Activated CD8-positive, alpha-beta memory T cell treated with anti-CD3 and anti-CD28 coated beads for 24 hours (primary cell): ENCODE measurements at regions not wholly inside any gene's neighbourhood (a gene's known extent, or its start where the extent isn't known, plus 50 kb on each side); places are given as distances from the start of the nearest gene placed in this dataset.
"Not testable (repeated sequence)": the region's sequence is repeated elsewhere in the genome, so short reads cannot be mapped to it uniquely, and the experiment has no call there.

Source experiments
- DNase-seq: peaks from one replicate; pipeline ENCODE4 v3.0.0-alpha.2; 2020

DNA sequence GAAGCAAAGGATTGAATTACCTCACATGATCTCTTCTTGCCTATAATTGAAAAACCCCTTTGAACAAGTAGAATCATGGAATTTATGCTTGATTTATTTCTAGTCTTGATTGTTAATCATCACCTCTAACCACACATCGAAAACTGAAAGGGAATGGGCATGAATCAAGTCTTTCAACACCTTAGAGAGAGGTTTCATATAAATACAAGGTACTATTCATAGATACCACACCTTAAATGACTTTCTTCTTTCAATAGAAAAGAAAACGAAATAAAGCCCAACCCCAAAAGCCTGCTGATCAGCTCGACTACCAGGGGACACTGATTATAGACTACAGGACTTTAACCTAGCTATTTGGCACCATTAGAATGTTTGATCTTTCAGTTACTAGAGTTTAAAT lies 128.6 kb upstream of the PTPRZ1 start:
- no peak for DNase-seq

DNA sequence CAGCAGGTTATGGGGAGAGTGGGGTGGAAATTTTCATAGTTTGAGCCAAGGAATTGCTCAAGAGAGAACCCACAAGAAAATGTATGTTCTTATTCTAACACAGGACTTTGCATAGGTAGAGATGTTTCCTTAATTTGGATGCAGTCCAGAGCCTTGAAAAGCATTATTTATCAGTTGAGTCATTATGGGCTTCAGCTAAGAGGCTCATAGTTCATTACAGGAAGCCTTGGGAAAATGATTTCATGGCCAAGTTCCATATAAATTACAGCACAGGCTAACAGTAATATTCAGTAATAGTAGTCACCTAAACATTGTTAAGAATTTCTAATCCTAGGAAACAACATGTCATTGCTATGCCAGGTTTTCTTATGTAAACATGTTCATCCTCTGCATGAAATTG lies 131.1 kb upstream of the PTPRZ1 start:
- DNase-seq, result no peak

DNA sequence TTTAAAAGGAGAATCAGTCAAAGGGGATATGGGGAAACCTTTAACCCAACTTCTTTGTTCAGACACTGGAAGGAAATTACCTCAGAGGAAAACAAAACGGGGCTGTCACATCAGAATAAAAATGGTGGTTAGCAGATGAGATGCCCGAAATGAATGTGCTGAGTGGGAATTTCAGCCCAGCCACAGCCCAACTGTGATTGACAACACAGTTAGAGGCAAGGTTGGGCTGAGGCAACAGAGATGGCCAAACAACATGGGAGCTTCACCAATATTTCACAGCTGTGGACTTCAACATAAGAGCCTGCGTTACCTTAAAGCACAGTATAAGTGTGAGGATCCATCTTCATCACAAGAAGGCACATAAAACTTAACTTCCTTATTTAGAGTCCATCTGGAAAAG lies 133.5 kb upstream of the PTPRZ1 start:
- DNase-seq, result no peak

DNA sequence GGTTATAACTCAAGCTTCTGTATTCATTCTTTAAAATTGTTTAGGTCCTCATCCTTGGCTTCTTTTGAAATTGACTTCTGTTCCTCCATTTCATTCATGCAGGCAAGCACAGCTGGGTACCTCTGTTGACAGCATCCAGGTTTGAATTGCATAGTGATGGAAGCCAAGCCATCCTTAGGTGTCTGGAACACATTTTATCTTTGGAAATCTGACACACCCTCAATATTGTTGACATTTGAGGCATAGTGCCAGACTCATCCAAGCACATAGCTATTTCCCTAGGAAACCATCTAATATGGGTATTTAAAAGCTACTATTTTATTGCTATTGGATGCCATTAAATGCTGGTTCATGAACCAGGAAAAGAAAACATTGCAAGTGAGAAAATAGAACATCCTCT lies 142.1 kb upstream of the PTPRZ1 start:
- DNase-seq, result no peak

DNA sequence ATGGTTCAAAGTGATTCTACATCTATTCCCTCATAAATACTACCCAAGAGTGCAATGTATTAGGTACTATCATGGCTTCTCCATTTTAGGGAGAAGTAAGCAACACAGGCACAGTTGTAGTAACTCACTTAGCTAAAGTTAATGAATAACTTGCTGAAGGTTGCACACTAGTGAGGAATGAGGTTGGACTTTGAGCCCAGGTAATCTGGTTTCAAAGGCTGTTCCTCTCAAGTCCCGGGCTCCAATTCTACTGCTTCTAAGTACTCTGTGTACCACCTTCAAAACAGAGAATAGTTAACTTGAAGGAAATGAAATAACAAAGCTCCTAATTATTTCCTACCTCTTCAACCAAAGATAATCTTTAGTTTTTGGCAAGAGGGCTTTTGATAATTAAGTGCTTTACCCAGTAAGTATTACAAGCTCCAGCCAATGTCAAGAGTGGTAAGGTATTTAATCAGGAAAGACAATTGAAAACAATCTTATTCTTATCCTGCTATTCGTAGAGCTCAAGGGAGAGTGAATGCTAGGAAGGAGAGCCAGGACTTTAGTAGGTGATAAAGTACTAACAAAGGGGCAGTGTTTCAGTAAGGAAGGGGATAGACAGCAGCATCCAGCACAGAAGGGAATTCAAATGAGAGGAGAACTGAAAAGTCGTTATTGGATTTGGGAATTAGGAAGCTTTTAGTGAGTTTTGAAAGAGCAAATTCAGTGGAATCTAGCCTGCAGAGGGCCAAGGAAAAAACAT lies 158.2 kb upstream of the PTPRZ1 start:
- no peak for DNase-seq

DNA sequence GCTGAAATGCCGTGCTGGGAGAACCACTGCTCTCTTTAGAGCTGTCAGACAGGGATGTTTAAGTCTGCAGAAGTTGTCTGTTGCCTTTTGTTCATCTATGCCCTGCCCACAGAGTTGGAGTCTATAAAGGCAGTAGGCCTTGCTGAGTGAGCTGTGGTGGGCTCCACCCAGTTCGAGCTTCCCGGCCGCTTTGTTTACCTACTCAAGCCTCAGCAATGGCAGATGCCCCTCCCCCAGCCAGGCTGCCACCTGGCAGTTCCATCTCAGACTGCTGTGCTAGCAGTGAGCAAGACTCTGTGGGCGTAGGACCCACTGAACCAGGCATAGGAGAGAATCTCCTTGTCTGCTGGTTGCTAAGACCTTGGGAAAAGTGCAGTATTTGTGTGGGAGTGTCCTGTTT lies 160.0 kb upstream of the PTPRZ1 start:
- DNase-seq, result not testable (repeated sequence)

DNA sequence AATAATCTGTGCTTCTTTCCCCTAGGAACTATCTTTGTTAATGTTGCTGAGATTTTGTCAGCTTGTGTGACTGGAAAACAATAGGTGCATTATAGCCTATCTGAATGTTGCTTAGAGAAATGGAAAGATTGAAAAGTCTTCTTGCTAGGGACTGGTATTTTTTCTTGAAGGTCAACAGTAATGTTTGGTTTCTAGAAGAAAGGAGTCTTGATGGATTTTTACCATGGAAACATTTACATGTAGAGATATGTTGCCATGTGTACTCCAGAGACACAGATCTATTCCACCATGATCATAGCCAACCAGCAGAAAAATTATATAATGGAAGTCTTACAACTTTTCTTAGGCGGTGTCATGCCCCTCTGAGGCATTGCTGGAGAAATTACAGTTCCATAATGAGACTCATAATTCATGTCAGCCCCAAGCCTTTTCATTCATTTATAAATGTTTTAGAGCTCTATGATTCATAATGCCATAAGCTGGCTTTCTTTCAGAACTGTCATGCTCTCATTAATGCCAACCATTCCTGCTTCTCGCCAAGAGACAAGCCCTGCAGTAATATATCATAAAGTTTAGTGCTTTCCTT lies 175.1 kb upstream of the PTPRZ1 start:
- no peak for DNase-seq

DNA sequence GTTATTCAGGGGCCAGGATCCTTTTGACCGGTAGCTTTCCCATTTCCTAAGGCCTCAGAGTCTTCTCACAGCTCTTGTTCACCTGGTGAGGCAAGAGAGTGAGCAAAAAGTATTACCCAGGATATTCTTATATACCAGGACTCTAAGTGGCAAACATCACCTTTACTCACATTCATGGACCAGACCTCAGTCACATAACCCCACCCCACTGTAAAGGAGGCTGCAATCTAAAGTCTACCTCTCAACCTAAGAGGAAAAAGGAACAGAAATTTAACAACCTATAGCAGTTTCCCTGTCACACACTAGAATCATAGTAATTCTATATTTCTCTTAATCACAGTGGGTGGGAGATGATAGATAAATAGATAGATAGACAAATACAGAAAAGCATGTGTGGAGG lies 176.0 kb upstream of the PTPRZ1 start:
- no peak for DNase-seq

DNA sequence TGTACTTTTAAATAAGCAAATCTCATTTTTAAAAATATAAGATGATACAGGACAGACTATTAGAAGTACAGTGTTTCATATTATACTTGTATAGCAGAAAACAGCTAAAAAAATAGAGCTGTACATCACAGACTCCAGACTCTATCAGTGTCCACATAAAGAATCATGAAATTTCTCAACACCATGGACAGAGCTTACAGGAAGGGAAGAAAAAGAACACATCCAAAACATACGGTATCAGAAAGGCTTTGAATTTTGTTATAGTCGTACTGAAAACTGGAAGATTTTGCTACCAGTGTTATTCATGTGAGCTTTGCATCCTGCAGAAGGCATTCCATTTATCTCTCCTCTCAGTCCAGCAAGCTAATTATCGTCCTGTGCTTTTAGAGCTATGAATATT lies 183.2 kb upstream of the PTPRZ1 start:
- no peak for DNase-seq

DNA sequence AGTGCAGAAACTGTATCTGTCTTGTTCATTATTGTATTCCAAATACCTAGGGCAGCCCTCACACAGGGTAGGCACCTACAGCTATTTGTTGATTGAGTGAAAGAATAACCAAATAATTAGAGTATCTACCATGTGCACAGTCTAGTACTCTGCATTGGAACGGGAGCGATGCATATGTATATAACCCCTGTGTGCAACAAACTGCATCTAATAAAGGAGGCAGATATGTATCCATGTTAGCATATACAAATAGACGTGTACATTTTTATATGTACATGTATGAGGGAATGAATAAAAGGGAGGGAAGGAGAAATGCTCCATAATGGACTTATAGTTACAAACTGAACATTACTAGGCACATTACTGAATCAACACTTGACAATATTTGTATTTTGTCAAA lies 191.3 kb upstream of the PTPRZ1 start:
- no peak for DNase-seq

DNA sequence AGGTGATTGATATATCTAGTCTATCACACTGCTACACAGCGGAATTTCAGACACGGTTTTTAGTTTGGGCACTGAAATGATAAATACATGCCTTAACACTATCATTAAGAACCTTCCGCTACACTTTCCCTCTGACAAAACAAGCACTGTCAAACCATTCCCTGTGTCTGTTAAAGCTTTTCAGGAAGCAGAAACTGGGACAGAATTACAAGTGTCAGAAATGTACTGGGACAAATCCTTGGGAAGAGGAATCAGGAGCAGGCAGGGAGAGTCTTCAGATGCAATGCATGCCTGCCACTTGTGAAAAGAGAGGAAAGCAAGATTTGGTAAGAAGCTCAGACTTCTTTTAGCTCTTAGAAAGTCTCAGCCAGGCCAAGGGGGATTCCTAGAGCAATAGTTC lies 196.8 kb upstream of the PTPRZ1 start:
- no peak for DNase-seq

DNA sequence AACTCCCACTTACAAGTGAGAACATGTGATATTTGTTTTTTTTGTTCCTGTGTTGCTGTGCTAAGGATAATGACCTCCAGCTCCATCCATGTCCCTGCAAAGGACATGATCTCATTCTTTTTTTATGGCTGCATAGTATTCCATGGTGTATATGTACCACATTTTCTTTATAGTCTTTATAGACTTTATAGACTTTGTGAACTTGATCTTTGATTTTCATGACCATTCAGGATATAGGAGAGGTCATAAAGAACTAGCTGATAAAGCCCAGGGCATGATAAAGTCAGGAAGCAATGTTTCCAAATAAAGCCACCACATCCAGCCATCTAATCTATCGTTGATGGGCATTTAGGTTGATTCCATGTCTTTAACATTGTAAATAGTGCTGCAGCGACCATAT lies 198.5 kb upstream of the PTPRZ1 start:
- not testable (repeated sequence) for DNase-seq

DNA sequence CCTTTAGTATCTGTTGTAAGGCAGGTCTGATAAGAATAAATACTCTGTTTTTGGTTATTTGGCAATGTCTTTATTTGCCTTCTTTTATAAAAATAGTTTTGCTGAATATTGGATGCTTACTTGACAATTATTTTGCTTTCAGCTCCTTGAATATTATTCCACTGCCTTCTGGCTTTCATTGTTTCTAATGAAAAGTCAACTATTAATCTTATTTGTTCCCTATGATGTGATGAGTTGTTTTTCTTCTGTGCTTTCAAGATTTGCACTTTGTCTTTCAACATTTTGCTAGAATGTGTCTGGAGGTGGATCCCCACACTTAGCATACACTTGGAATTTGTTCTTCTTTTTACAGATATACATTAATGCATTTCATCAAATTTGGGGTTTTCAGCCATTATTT lies 203.8 kb upstream of the PTPRZ1 start:
- no peak for DNase-seq

DNA sequence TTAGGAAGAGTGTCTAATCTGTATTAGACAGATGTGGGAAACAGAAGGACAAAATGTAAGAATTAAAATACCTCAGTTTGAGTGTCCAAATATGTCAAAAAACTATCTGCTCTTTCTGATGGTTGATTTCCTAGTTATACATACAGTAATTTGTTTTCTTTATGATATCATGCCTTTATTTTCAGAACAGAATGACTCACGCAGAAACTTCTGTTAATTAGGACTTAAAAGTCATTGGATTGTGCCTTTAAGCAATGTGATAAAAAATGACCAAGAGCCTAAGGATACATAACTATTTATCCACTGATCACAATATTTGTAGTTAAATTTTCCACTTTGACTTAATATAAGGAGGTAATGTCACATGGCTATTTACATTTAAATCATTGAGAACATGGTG lies 206.7 kb upstream of the PTPRZ1 start:
- no peak for DNase-seq

DNA sequence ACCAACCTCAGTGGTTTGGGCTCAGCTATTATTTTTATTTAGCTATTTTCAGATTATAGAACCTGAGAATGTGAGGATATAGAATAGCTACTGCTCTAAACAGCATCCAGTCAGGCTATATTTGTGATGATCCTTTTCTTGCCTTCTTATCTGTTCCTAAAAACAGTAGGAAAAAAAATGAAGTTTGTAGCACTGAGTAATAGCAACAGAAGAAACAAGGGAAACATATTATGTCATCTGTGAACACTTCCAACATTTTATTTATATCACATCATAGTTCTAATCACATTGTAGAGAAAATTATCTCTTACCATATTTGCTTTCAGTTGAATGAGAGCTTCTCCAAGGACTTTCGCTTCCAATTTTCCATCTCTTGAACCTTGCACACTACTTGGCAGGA lies 229.6 kb upstream of the PTPRZ1 start:
- DNase-seq, result no peak

DNA sequence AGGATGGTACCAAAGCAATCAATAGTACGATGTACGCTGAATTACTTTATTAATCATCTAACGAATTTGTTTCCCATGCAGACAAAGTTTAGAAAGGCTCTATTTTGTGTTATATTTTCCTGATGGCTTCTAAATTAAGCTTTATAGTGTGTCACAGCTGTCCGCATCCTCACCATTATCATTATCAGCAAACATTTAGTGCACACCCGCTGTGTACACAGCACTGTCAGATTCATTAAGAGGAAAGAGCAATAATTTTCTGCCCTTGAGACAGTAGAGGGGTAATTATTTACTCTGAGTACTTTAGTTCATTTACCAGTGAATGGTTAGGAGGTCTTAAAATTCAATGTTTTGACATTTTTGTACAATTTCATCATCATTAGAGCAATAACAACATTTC lies 233.3 kb upstream of the PTPRZ1 start:
- no peak for DNase-seq

DNA sequence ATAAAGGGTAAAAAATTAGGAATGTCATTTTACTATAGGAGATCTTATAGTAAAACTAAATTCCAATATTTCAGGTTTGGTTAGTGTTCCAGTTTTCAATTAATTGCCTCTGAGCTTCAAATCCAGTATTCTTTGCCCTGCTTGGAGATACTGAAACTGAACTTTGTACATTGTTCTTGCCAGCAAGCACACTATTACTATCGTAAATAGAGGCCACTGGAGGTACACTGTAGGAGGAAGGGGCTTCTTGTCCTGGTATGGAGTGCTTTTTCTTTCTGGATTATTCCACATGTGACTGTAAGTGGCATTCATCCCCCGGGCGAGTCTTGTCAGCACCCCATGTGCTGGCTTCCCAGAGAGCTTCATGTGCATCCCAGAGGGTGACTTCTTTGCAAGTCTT lies 234.7 kb upstream of the PTPRZ1 start:
- DNase-seq, result no peak

DNA sequence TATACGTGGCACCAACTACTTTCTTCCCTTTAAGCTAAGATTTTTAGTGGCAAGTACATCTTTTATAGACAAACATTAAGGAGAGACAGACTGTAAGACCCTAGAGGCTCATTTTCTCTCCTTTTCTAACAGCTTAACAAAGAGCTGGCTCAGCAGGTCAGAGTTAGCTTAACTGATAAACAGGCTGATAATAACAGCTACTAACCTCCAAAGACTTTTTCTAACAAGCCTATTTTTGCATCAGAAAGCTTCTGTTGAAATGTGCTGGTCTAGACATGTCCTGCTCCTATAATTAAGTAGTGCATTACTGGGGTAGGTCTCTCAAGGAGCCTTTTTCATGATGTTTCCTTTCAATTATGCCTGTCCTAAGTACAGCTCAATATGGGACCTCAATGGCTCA lies 238.2 kb upstream of the FAM3C start:
- no peak for DNase-seq

DNA sequence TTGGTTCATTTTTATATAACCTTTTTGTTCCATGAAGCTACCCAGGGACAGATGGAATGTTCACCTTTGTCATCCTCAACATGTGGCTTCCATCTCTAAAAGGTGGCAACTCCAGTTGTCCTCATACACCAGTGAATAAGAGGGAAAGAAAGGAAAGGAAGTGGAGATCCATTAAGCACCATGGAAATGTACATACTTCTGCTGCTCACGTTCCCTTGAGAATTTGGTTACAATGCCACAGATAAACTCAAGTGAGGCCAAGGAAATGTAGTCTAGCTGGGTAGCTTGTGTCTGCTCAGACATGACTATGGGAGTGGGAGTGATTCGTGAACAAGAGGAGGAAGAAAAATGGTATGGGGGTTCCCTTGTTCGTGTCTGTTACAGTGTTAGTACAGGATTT lies 237.1 kb upstream of the FAM3C start:
- no peak for DNase-seq

DNA sequence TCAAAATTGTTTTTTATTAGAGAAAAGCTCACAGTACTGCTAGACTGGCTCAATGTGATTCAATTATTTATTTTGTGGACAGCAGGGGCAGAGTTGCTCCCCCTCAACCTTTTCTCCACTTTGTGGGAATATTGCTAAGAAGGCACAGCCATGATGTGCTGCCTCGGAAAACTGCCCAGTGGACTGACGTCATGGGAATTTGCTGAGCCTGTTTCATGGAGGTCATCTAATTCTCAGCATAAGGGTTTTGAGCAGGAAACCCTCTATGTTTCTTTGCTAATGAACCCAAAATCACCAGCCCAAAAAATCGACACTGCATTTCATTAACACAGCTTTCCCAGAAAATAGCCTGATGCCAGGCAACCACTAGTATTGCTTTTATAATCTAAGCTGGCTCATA lies 228.8 kb upstream of the FAM3C start:
- DNase-seq, result no peak

DNA sequence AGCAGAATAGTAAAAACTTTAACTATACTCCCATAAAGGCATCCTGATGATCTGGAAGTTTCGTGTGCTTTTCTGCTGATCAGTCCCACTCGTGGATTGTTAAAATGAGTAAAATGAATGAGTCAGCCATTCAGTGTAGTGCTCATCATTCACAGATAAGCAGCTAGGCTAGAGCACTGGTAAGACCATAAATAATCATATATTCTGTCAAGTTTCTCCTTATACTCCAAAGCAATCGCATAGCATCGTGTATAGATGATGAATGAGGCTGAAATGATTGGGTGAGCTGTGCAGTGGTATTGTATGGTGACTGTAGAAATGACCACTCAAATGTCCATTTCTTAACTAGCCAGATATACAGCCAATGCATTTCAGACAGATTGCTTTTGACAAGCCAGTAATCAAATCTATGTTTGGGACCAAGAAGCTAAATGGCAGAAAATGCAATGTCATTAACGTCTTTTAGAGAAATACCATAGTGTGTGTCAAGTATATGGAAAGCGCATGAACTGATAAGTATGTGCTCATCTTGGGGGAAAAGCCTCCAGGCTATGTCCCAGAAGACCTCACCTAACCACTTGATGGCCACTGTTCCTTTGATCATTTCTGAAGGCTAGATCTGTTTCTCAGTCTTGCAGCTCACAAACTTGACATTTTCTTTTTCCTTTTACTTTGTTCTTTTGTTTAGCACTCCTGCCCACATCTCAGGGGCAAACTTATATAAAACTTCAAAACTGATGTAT lies 227.2 kb upstream of the FAM3C start:
- DNase-seq, result no peak

DNA sequence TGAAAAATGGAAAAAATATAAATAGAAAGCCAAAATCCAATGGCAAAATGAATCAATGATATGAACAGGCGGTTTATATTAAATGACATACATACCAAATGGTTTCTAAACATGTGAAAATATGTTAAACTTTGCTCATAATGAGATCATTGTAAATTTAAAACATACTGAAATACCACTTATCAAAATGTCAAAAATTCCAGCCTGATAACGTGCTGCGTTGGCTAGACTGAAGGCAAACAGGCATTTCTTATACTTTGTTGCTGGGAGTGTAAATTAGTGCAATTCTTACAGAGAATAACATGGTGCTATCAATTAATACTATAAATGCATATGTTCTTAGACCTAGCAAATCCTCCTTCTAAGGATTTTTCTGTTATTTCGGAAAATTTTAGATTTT lies 225.8 kb upstream of the FAM3C start:
- no peak for DNase-seq

DNA sequence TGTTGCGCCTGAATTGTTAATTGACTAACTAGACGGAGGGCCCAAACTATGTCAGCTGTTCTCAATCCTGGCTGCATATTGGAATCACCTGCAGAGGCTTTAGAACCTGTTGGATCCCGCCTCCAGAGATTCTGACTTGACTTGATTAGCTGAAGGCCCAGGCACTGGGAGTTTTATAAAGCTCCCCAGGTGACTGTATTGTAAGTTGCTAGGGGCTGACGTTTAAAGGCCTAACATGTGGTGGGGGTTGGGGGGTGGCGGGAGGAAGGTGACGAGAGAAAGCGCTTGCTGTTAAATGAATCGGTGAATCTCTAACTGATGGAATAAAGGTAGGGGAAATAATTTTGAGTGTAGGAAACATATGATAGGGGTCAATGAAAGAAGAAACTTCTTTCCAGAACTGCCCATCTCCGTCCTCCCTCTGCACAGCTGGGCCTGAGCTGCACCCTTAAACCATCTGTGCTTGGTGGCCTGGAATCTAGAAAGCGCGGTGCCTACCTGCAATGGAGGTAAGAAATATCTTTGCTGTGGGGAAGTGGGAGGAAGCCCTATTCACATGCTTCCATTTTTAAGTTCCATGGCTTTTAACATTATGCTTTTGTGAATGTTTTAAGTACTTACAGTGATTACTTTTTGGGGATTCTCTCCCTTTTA lies 225.0 kb upstream of the FAM3C start:
- DNase-seq, result no peak

DNA sequence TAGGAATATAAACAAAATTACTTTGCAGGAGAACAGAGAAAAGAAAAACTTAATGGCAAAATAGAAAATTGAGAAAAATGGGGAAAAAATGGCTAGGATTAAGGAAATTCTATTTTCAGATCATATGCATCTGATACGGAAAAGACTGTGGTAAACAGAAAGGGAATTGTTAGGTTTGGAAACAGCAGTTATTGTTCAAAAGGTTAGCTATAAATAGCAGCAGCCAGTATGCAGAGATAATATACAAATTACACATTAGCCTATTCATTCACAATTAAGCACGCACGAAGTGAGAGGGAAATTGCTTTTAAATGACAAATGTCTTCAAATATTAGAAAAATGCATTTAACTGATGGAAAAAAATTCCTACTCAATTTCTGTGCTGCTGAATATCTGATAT lies 224.1 kb upstream of the FAM3C start:
- DNase-seq, result no peak
